Mesenchymal stem cell (in vitro differentiated cells and primary cell): ENCODE measurements at regions not wholly inside any gene's neighbourhood (a gene's known extent, or its start where the extent isn't known, plus 50 kb on each side); places are given as distances from the start of the nearest gene placed in this dataset.

Experiments used
- DNase-seq: peaks from one replicate; pipeline ENCODE4 v3.0.0-alpha.2; 2013
- H2AFZ ChIP-seq: one replicate; pipeline ENCODE4 v1.6.1; 2013; ENCODE audit warnings: low read depth, mild to moderate bottlenecking, control low read depth, inconsistent platforms, low read length, moderate library complexity
- H2AK5ac ChIP-seq: 2 replicates; pipeline ENCODE4 v1.6.1; 2013; ENCODE audit warnings: low read length, moderate library complexity, mild to moderate bottlenecking, inconsistent platforms; ENCODE audit not compliant: severe bottlenecking
- H2BK120ac ChIP-seq: one replicate; pipeline ENCODE4 v1.6.1; 2013; ENCODE audit warnings: low read depth, mild to moderate bottlenecking, inconsistent platforms, low read length, moderate library complexity
- H2BK12ac ChIP-seq, 2 experiments: one replicate each; pipeline ENCODE4 v1.6.1; 2013; ENCODE audit warnings: inconsistent platforms in 2 of 2, low read length in 2 of 2, mild to moderate bottlenecking in 2 of 2, moderate library complexity in 2 of 2, control low read depth in 1 of 2
- H2BK15ac ChIP-seq: one replicate; pipeline ENCODE4 v1.6.1; 2013; ENCODE audit warnings: mild to moderate bottlenecking, low read depth, inconsistent platforms; ENCODE audit not compliant: poor library complexity, severe bottlenecking
- H2BK5ac ChIP-seq: 2 replicates; pipeline ENCODE4 v1.6.1; 2013; ENCODE audit warnings: low read depth, mild to moderate bottlenecking, low read length, control low read depth, inconsistent platforms; ENCODE audit not compliant: poor library complexity, severe bottlenecking
- H3K14ac ChIP-seq, 2 experiments: one replicate each; pipeline ENCODE4 v1.6.1; 2013; ENCODE audit warnings: inconsistent platforms in 2 of 2, low read length in 2 of 2, control low read depth in 1 of 2, mild to moderate bottlenecking in 1 of 2, moderate library complexity in 1 of 2
- H3K18ac ChIP-seq, 2 experiments: one replicate each; pipeline ENCODE4 v1.6.1; 2013; ENCODE audit warnings: inconsistent platforms in 2 of 2, low read length in 2 of 2, control low read depth in 1 of 2, low read depth in 1 of 2, mild to moderate bottlenecking in 1 of 2
- H3K23ac ChIP-seq, 2 experiments: one replicate each; pipeline ENCODE4 v1.6.1; 2013; ENCODE audit warnings: inconsistent platforms in 2 of 2, low read length in 2 of 2, mild to moderate bottlenecking in 2 of 2, moderate library complexity in 2 of 2, control low read depth in 1 of 2
- H3K27ac ChIP-seq: 2 replicates; pipeline ENCODE4 v1.5.1; 2013; ENCODE audit warnings: mild to moderate bottlenecking, moderate library complexity, low read length, control low read depth, inconsistent platforms; ENCODE audit not compliant: poor library complexity, severe bottlenecking
- H3K27me3 ChIP-seq, 2 experiments: 2 replicates each; pipeline versions ENCODE4 v1.6.1 to v1.7.0; 2013; ENCODE audit warnings: low read length in 2 of 2, mild to moderate bottlenecking in 2 of 2, moderate library complexity in 2 of 2, control low read depth in 1 of 2, inconsistent platforms in 1 of 2; ENCODE audit not compliant: control insufficient read depth in 1 of 2, insufficient read depth in 1 of 2
- H3K36me3 ChIP-seq, 2 experiments: 2 replicates each; pipeline versions ENCODE4 v1.6.1 to v1.7.0; 2013; ENCODE audit warnings: low read length in 2 of 2, control low read depth in 1 of 2, inconsistent platforms in 1 of 2, low read depth in 1 of 2, mild to moderate bottlenecking in 1 of 2; ENCODE audit not compliant: insufficient read depth in 2 of 2, control insufficient read depth in 1 of 2
- H3K4ac ChIP-seq, 2 experiments: one replicate each; pipeline ENCODE4 v1.6.1; 2013; ENCODE audit warnings: inconsistent platforms in 2 of 2, low read length in 2 of 2, mild to moderate bottlenecking in 2 of 2, moderate library complexity in 2 of 2, control low read depth in 1 of 2, low read depth in 1 of 2
- H3K4me1 ChIP-seq: 2 replicates; pipeline ENCODE4 v1.6.1; 2013; ENCODE audit warnings: low read depth, low read length, control low read depth; ENCODE audit not compliant: control insufficient read depth, insufficient read depth
- H3K4me2 ChIP-seq: 2 replicates; pipeline ENCODE4 v1.6.1; 2013; ENCODE audit warnings: low read length, mild to moderate bottlenecking, inconsistent platforms; ENCODE audit not compliant: poor library complexity, severe bottlenecking
- H3K4me3 ChIP-seq, 2 experiments: 2 replicates each; pipeline versions ENCODE4 v1.5.1 to v1.7.0; 2013; ENCODE audit warnings: low read length in 2 of 2, mild to moderate bottlenecking in 2 of 2, control low read depth in 1 of 2, low read depth in 1 of 2; ENCODE audit not compliant: insufficient read depth in 1 of 2
- H3K79me1 ChIP-seq: replicated peaks from 2 replicates; pipeline ENCODE4 v1.6.1; 2013; ENCODE audit warnings: mild to moderate bottlenecking, control low read depth, low read length, inconsistent platforms; ENCODE audit not compliant: poor library complexity, severe bottlenecking
- H3K9ac ChIP-seq: 2 replicates; pipeline ENCODE4 v1.7.0; 2013; ENCODE audit warnings: mild to moderate bottlenecking, low read length, moderate library complexity
- H3K9me3 ChIP-seq: 2 replicates; pipeline ENCODE4 v1.7.0; 2013; ENCODE audit warnings: mild to moderate bottlenecking, low read length; ENCODE audit not compliant: control insufficient read depth
- H4K8ac ChIP-seq: one replicate; pipeline ENCODE4 v1.6.1; 2013; ENCODE audit warnings: inconsistent platforms, mild to moderate bottlenecking, low read length, moderate library complexity
- H4K91ac ChIP-seq: one replicate; pipeline ENCODE4 v1.6.1; 2013; ENCODE audit warnings: mild to moderate bottlenecking, low read length, inconsistent platforms
- WGBS: methylation state at CpG from one replicate; pipeline ENCODE4 v1.1.7; 2013; ENCODE audit warnings: mixed read lengths; 5-methylcytosine and 5-hydroxymethylcytosine counted together

DNA sequence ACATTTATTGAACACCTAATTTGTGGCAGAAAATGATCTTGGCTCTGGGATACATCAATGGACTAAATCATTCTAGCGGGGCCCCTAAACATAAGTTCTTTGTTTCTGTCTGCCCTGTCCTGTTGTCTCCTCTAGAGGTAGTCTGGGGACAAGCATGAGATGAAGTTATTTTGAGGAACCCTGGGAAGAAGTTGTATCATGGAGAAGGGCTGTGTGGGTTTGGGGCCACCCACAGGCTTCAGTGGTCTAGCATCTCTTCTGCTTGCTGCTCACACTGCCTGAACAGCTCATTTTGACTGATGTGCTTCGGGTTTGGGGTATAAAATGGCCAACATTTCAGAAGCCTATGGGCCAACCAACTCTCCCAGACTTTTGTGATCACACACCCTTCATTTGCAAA, 50.3 kb upstream of the OSBPL11 start:
- H3K4ac ChIP-seq, result no peak overlapping the region
- no peaks in the 10 kb centered on the region for H3K79me1 ChIP-seq
- no peak overlapping the region for H3K18ac ChIP-seq
- H2BK15ac ChIP-seq, result no peak overlapping the region
- no peak overlapping the region for H2BK12ac ChIP-seq
- 76% methylated on average over 2 of the region's 2 CpGs for WGBS
- H2BK120ac ChIP-seq, result no peak overlapping the region
- no peak overlapping the region for H3K9ac ChIP-seq
- no peak overlapping the region for H3K4me3 ChIP-seq
- no peak overlapping the region for H3K23ac ChIP-seq
- H3K14ac ChIP-seq, result no peak overlapping the region
- no peak overlapping the region for H2AK5ac ChIP-seq
- H3K27ac ChIP-seq, result no peak overlapping the region
- H3K9me3 ChIP-seq, result no peaks in the 10 kb centered on the region
- no peak overlapping the region for H3K4me2 ChIP-seq
- H3K36me3 ChIP-seq, result no peaks in the 10 kb centered on the region
- H3K4me1 ChIP-seq, result no peaks in the 10 kb centered on the region
- no peak overlapping the region for H4K91ac ChIP-seq
- DNase-seq, result no peak
- H2BK5ac ChIP-seq, result no peak overlapping the region
- peaks cover 0 to 9% of the 10 kb centered on the region in 2 experiments for H3K27me3 ChIP-seq
- no peak overlapping the region for H4K8ac ChIP-seq
- no peak overlapping the region for H2AFZ ChIP-seq

DNA sequence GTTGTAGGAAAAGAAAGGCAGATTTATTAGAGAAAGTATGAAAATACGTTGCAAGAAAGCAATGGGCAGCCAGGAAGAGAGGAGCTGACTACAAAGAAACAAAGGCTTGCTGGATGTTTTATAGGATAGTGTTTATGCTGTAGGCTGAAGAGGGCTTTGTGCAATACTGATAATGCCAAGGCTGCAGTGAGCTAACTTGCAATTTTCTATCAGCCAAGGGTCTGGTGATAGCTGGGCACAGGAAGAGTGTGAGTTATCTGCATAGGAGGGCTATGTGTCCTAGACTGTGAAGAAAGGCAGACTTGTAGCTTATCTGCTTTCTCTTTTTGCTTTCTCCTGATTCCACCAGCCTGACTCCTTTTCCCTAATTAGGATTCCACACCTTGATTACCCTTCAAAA, 51.3 kb upstream of the OSBPL11 start:
- Histone ChIP-seq H3K79me1 (no peaks in the 10 kb centered on the region), H3K4ac (no peak overlapping the region), H2AFZ (no peak overlapping the region), H3K9me3 (no peaks in the 10 kb centered on the region), H4K91ac (no peak overlapping the region), H2BK15ac (no peak overlapping the region), H3K27ac (no peak overlapping the region), H3K18ac (no peak overlapping the region), H2BK120ac (no peak overlapping the region), H3K4me1 (no peaks in the 10 kb centered on the region), H3K23ac (no peak overlapping the region), H2BK12ac (no peak overlapping the region), H3K14ac (peak overlapping the region in 1 of 2 experiments; percentile 47), H3K27me3 (peaks cover 0 to 9% of the 10 kb centered on the region in 2 experiments), H3K36me3 (no peaks in the 10 kb centered on the region), H2AK5ac (no peak overlapping the region), H3K4me2 (no peak overlapping the region), H4K8ac (no peak overlapping the region), H2BK5ac (no peak overlapping the region), H3K4me3 (no peak overlapping the region), H3K9ac (no peak overlapping the region)
- WGBS, result 57% methylated on average over 1 of the region's 1 CpG
- no peak for DNase-seq

DNA sequence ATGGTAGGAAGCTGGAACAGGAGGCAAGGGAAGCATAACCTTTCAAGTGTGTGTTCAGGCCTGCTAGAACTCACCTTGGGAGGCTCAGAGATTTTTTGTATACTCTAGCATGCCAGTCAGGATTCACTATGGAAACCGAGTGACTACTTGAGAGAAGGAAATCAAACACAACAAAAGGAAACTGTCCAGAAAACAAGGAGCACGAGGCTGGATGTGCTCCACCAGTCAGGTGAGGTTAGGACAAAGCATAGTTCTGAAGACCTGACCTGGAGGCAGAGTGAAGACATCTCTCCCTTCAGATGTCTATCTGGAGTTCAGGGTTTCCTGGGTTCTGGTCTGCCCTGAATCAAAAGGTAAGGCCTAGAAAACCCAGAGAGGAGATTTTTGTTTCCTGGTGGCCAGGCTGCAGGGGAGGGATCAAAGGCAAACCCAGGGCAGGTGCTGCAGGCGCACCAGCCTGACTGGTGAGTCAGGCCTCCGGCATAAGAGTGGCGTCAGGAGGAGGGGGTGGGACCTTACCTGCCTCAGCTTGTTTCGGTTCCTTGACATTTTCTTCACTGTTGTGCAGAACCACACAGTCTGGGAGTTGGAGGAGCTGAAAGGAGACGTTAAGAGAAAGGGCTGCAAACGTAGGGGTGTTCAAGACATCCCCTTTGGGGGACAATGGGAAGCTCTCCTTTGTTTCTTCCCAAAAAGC, 52.2 kb upstream of the OSBPL11 start:
- H2AK5ac ChIP-seq, result no peak overlapping the region
- H2BK5ac ChIP-seq, result no peak overlapping the region
- H3K4me3 ChIP-seq, result no peak overlapping the region
- no peak overlapping the region for H3K4me2 ChIP-seq
- peaks cover 0 to 9% of the 10 kb centered on the region in 2 experiments for H3K27me3 ChIP-seq
- H4K8ac ChIP-seq, result no peak overlapping the region
- H3K36me3 ChIP-seq, result no peaks in the 10 kb centered on the region
- no peak overlapping the region for H3K27ac ChIP-seq
- H3K18ac ChIP-seq, result no peak overlapping the region
- H3K23ac ChIP-seq, result no peak overlapping the region
- H3K4ac ChIP-seq, result no peak overlapping the region
- H2BK120ac ChIP-seq, result no peak overlapping the region
- 65% methylated on average over 8 of the region's 8 CpGs for WGBS
- no peak overlapping the region for H2BK12ac ChIP-seq
- H2AFZ ChIP-seq, result no peak overlapping the region
- no peaks in the 10 kb centered on the region for H3K4me1 ChIP-seq
- DNase-seq, result no peak
- H3K79me1 ChIP-seq, result no peaks in the 10 kb centered on the region
- no peak overlapping the region for H3K9ac ChIP-seq
- no peaks in the 10 kb centered on the region for H3K9me3 ChIP-seq
- H4K91ac ChIP-seq, result no peak overlapping the region
- H3K14ac ChIP-seq, result no peak overlapping the region
- H2BK15ac ChIP-seq, result no peak overlapping the region

DNA sequence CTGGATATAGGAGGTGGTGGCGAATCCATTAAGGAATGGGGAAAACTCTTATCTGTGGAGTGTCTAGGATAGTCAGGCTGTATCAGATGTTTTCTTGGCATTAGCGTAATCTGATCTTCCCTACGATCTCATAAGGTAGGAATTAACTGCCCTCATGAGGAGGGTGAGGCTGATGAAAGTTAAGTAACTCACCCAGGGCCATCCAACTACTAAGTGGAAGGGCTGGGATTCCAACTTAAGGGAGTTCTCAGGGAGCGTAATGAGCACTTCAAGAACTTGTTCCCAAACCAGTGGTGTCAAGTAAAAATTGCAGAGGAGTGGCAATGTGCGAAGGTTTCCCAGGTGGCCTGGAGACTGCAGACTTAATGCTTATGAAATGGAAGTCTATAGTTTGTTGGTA, 55.9 kb upstream of the OSBPL11 start:
- Histone ChIP-seq H3K4me1 (no peaks in the 10 kb centered on the region), H4K8ac (no peak overlapping the region), H2BK5ac (no peak overlapping the region), H3K27ac (no peak overlapping the region), H3K23ac (no peak overlapping the region), H3K14ac (no peak overlapping the region), H2BK120ac (no peak overlapping the region), H2AK5ac (no peak overlapping the region), H3K9ac (no peak overlapping the region), H3K79me1 (no peaks in the 10 kb centered on the region), H3K27me3 (peaks cover 0 to 3% of the 10 kb centered on the region in 2 experiments), H3K4me2 (no peak overlapping the region), H2AFZ (no peak overlapping the region), H2BK12ac (no peak overlapping the region), H3K36me3 (no peaks in the 10 kb centered on the region), H3K4me3 (no peak overlapping the region), H4K91ac (no peak overlapping the region), H2BK15ac (no peak overlapping the region), H3K4ac (no peak overlapping the region), H3K18ac (no peak overlapping the region), H3K9me3 (no peaks in the 10 kb centered on the region)
- 87% methylated on average over 5 of the region's 5 CpGs for WGBS
- peak; percentile 15 for DNase-seq
